GM12878 (cell line): ENCODE measurements at regions not wholly inside any gene's neighbourhood (a gene's known extent, or its start where the extent isn't known, plus 50 kb on each side); places are given as distances from the start of the nearest gene placed in this dataset.
"Not testable (repeated sequence)": the region's sequence is repeated elsewhere in the genome, so short reads cannot be mapped to it uniquely, and the experiment has no call there.

ENCODE experiments used
- ATAC-seq: fragments of 200-7000 bp; cut with Tn5 transposase; 3 replicates; pipeline ENCODE4 v1.9.1; 2020; ENCODE audit warnings: mild to moderate bottlenecking, moderate library complexity
- BruUV-seq: library from RNA; stranded (reverse); fragments of 400-500 nt; replicated peaks from 2 replicates; lab custom pipeline; 2021; lab: Mats Ljungman, UMichigan
- CTCF ChIA-PET: fragments of 300-600 bp; sonication (Branson Sonifier 250); formaldehyde crosslinking; extraction: SDS; loops from one replicate; lab custom pipeline; 2021; ENCODE audit warnings: inconsistent platforms; lab: Yijun Ruan, JAX
- POLR2A ChIA-PET: fragments of 350-600 bp; formaldehyde crosslinking; extraction: SDS; loops from one replicate; lab custom pipeline; 2021; ENCODE audit warnings: inconsistent platforms; lab: Charles Lee
- RAD21 ChIA-PET: fragments of 300-600 bp; sonication (Branson Sonifier 250); formaldehyde crosslinking; loops from one replicate; lab custom pipeline; 2023; ENCODE audit warnings: antibody characterized with exemption; ENCODE audit not compliant: unreplicated experiment; lab: Charles Lee
- SMC1A ChIA-PET: fragments of 300-600 bp; sonication (Branson Sonifier 250); formaldehyde crosslinking; loops from one replicate; lab custom pipeline; 2023; ENCODE audit not compliant: unreplicated experiment, uncharacterized antibody; lab: Charles Lee
- DNase-seq: peaks from one replicate; pipeline ENCODE4 v3.0.0-alpha.2; 2011; ENCODE audit warnings: low read depth, low spot score
- FAIRE-seq: peaks from 3 replicates; lab custom pipeline; 2011; peaks lifted over from hg19 to GRCh38; lab: Jason Lieb, UNC
- H2AFZ ChIP-seq: 2 replicates; pipeline ENCODE4 v1.6.0; 2011; ENCODE audit warnings: low read depth, low read length, control low read depth; ENCODE audit not compliant: control insufficient read depth
- H3K27ac ChIP-seq: 2 replicates; pipeline ENCODE4 v1.5.1; 2011; ENCODE audit warnings: control low read depth; ENCODE audit not compliant: control insufficient read depth, insufficient read depth
- H3K27me3 ChIP-seq, 2 experiments: replicated peaks in 1 of 2; 2 replicates each; pipeline versions ENCODE4 v1.6.0 to v1.6.1; 2011; ENCODE audit warnings: low read length in 1 of 2; ENCODE audit not compliant: control insufficient read depth in 2 of 2, insufficient read depth in 2 of 2
- H3K36me3 ChIP-seq, 2 experiments: 2 replicates each; pipeline ENCODE4 v1.5.1; 2011; ENCODE audit warnings: low read length in 1 of 2; ENCODE audit not compliant: control insufficient read depth in 2 of 2, insufficient read depth in 2 of 2
- H3K4me1 ChIP-seq: 2 replicates; pipeline ENCODE4 v1.6.1; 2011; ENCODE audit warnings: mild to moderate bottlenecking, low read length, moderate library complexity, mixed read lengths; ENCODE audit not compliant: control insufficient read depth, insufficient read depth
- H3K4me2 ChIP-seq: 2 replicates; pipeline ENCODE4 v1.6.0; 2011; ENCODE audit warnings: control low read depth; ENCODE audit not compliant: control insufficient read depth, insufficient read depth
- H3K4me3 ChIP-seq: fragments of 200-600 bp; sonication (generic); 2 replicates; pipeline ENCODE4 v1.5.1; 2016
- H3K79me2 ChIP-seq: 2 replicates; pipeline ENCODE4 v1.6.0; 2011; ENCODE audit warnings: low read length; ENCODE audit not compliant: control insufficient read depth, insufficient read depth
- H3K9ac ChIP-seq: 2 replicates; pipeline ENCODE4 v1.8.0; 2011; ENCODE audit warnings: low read length, control low read depth, mixed read lengths; ENCODE audit not compliant: control insufficient read depth, insufficient read depth
- H3K9me3 ChIP-seq: replicated peaks from 3 replicates; pipeline ENCODE4 v1.5.1; 2011; ENCODE audit warnings: mild to moderate bottlenecking, low read length; ENCODE audit not compliant: control insufficient read depth, insufficient read depth
- H4K20me1 ChIP-seq: 2 replicates; pipeline ENCODE4 v1.6.0; 2011; ENCODE audit not compliant: control insufficient read depth, insufficient read depth
- SMARCA5 ChIP-seq: fragments of 450-650 bp; IDR thresholded peaks from 2 replicates; pipeline ENCODE4 v1.6.1; 2017; ENCODE audit warnings: mild to moderate bottlenecking
- STAT3 ChIP-seq: IDR thresholded peaks from 2 replicates; pipeline ENCODE4 v1.6.1; 2011; ENCODE audit warnings: low read depth, low read length, improper control_type of control experiment
- TBL1XR1 ChIP-seq: IDR thresholded peaks from 2 replicates; pipeline ENCODE4 v1.6.1; 2012; ENCODE audit warnings: low read depth, low read length, improper control_type of control experiment
- TCF7 ChIP-seq: IDR thresholded peaks from 2 replicates; pipeline ENCODE4 v1.6.1; 2014; ENCODE audit warnings: antibody characterized with exemption, borderline replicate concordance
- WGBS: methylation state at CpG from one replicate; pipeline ENCODE4 v1.1.6; 2016; ENCODE audit warnings: low lambda C conversion rate; ENCODE audit not compliant: insufficient replicate concordance, insufficient coverage; ENCODE audit errors: missing lambda C conversion rate; 5-methylcytosine and 5-hydroxymethylcytosine counted together
- in situ Hi-C: fragments of 300-500 bp; cut with MboI; formaldehyde crosslinking; loops from 9 replicates; pipeline ENCODE4 v1.14.3; 2018; ENCODE audit warnings: mixed read lengths
- intact Hi-C: fragments of 100-400 bp; cut with micrococcal nuclease; formaldehyde crosslinking; loops from one replicate; pipeline ENCODE4 v1.14.2; 2022; ENCODE audit not compliant: unreplicated experiment

DNA sequence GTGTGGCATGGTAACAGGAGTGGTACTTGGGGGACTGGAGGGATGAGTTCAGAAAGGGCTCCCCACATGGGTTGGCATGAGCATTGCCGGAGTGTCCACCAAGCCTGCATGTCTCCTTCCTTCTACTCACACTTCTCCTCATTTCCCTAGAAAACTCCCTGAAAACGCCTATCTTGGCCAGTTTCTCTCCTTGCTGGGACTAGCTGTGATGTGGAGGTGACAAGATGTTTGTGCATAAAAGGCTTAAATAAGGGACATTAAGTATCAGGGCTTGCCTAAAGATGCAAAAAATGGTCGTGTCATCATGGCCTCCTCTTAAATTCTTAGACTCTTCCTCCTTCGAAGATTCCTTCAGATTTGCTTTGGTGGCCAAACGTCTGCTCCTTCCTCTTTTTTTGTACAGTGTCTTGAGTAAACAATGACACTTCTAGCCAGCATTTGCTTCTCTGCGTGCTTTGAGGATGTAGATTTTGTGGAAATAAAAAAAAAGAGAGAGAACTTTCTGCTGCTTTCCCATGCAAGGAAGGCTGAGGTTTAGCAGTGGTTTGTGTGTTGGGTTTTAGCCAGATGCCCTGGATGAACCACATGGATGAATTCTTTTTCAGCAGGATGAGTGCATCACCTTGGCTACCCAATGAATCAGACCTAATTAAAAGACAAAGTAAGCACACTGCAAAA, 239.1 kb upstream of the IRF2BP2 start:
- TF ChIP-seq SMARCA5 (no peak), TCF7 (no peak), TBL1XR1 (no peak), STAT3 (no peak)
- CTCF ChIA-PET = no interaction called here
- SMC1A ChIA-PET = interaction anchor here (0.9 kb wide), 1 partner anchor 11 kb away, joined by 4 read pairs; no protein-coding TSS in a partner anchor
- no peak overlapping the region for H3K4me3 ChIP-seq
- no peaks in the 10 kb centered on the region for H3K36me3 ChIP-seq
- H3K9me3 ChIP-seq = no peaks in the 10 kb centered on the region
- no peak overlapping the region for H3K27ac ChIP-seq
- FAIRE-seq (no peak), DNase-seq (no peak), ATAC-seq (no peak)
- intact Hi-C loops = no loop called here
- H3K27me3 ChIP-seq = no peaks in the 10 kb centered on the region
- POLR2A ChIA-PET = no interaction called here
- no peak overlapping the region for H3K9ac ChIP-seq
- BruUV-seq = no TSS peak
- RAD21 ChIA-PET = interaction anchor here (0.8 kb wide), 1 partner anchor 27 kb away, joined by 3 read pairs; no protein-coding TSS in a partner anchor
- in situ Hi-C loops = loop anchor here (25.0 kb wide), 1 partner anchor 112 kb away; no protein-coding TSS in a partner anchor
- no peak overlapping the region for H3K4me2 ChIP-seq
- no peaks in the 10 kb centered on the region for H4K20me1 ChIP-seq
- whole genome bisulfite sequencing = 70% methylated on average over 6 of the region's 6 CpGs
- H3K79me2 ChIP-seq = no peaks in the 10 kb centered on the region
- H3K4me1 ChIP-seq = peaks cover 40% of the 10 kb centered on the region
- no peak overlapping the region for H2AFZ ChIP-seq

DNA sequence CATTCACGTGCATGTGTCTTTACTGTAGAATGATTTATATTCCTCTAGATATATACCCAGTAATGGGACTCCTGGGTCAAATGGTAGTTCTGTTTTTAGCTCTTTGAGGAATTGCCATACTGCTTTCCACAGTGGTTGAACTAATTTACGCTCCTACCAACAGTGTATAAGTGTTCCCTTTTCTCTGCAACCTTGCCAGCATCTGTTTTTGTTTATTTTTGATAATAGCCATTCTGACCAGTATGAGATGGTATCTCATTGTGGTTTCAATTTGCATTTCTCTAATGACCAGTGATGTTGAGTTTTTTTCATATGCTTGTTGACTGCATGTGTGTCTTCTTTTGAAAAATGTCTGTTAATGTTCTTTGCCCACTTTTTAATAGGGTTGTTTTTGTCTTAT, 236.8 kb upstream of the IRF2BP2 start:
- H3K4me2 ChIP-seq, H3K36me3 ChIP-seq, H2AFZ ChIP-seq, H4K20me1 ChIP-seq, H3K4me3 ChIP-seq, FAIRE-seq, H3K79me2 ChIP-seq, H3K9ac ChIP-seq, H3K9me3 ChIP-seq, ATAC-seq, DNase-seq, H3K27me3 ChIP-seq, H3K27ac ChIP-seq, BruUV-seq, intact Hi-C loops: not testable (repeated sequence)
- 100% methylated on average over 2 of the region's 2 CpGs for WGBS
- ChIA-PET RAD21 (interaction anchor here (0.6 to 10.5 kb wide), 4 partner anchors 35 to 128 kb away, joined by 3 to 155 read pairs (median 64); no protein-coding TSS in a partner anchor), CTCF (interaction anchor here (2.2 kb wide), 1 partner anchor 35 kb away, joined by 8 read pairs; no protein-coding TSS in a partner anchor), SMC1A (interaction anchor here (1.0 to 8.9 kb wide), 11 partner anchors 11 to 246 kb away, joined by 3 to 81 read pairs (median 10); no protein-coding TSS in a partner anchor), POLR2A (interaction anchor here (1.4 to 2.9 kb wide), 2 partner anchors 80 to 108 kb away, joined by 6 to 11 read pairs; no protein-coding TSS in a partner anchor)
- H3K4me1 ChIP-seq = peaks cover 53% of the 10 kb centered on the region
- in situ Hi-C loops = loop anchor here (25.0 kb wide), 1 partner anchor 110 kb away; no protein-coding TSS in a partner anchor
